HCT116 (cell line): ENCODE measurements at regions not wholly inside any gene's neighbourhood (a gene's known extent, or its start where the extent isn't known, plus 50 kb on each side); places are given as distances from the start of the nearest gene placed in this dataset.

Experiments used
- ATAC-seq: fragments of 200-7000 bp; cut with Tn5 transposase; 2 replicates; pipeline ENCODE4 v1.9.1; 2020; ENCODE audit warnings: mild to moderate bottlenecking, moderate library complexity
- BruUV-seq: library from RNA; stranded (reverse); fragments of 400-500 nt; replicated peaks from 2 replicates; lab custom pipeline; 2021; lab: Mats Ljungman, UMichigan
- CTCF ChIA-PET: fragments of 300-600 bp; sonication (Branson Sonifier 250); formaldehyde crosslinking; loops from one replicate; lab custom pipeline; 2021; ENCODE audit warnings: antibody characterized with exemption; lab: Charles Lee
- POLR2A ChIA-PET: fragments of 300-600, 350-600 bp; sonication (Branson Sonifier 250); formaldehyde crosslinking; loops from one replicate; lab custom pipeline; 2021; ENCODE audit warnings: antibody characterized with exemption; lab: Charles Lee
- RAD21 ChIA-PET, 2 experiments: fragments of 300-600 bp; sonication (Branson Sonifier 250); formaldehyde crosslinking; loops; one replicate each; lab custom pipeline; 2023; ENCODE audit warnings: low total read pairs in 2 of 2; ENCODE audit not compliant: uncharacterized antibody in 2 of 2, unreplicated experiment in 2 of 2, low non-redundant PET in 1 of 2; lab: Charles Lee
- DNase-seq: peaks from one replicate; pipeline ENCODE4 v3.0.0-alpha.2; 2010; ENCODE audit warnings: low read depth, low spot score
- H2AFZ ChIP-seq: fragments of 200-600 bp; shearing (Covaris generic), sonication (generic); 2 replicates; pipeline ENCODE4 v1.6.1; 2017; ENCODE audit warnings: low read depth, mixed run types, mixed read lengths, antibody characterized with exemption, low read length; ENCODE audit not compliant: poor library complexity, severe bottlenecking
- H3K27ac ChIP-seq: 2 replicates; pipeline ENCODE4 v1.5.1; 2012; ENCODE audit warnings: low read depth, low read length
- H3K27me3 ChIP-seq: fragments of 200-600 bp; sonication (generic); 2 replicates; pipeline ENCODE4 v1.6.1; 2016; ENCODE audit warnings: mixed run types, low read length, mixed read lengths; ENCODE audit not compliant: insufficient read depth
- H3K36me3 ChIP-seq, 2 experiments: fragments of 200-500 bp in 1 of 2; fragments of 200-600 bp in 1 of 2; sonication (Bioruptor generic) in 1 of 2; sonication (generic) in 1 of 2; 2 replicates each; pipeline versions ENCODE4 v1.5.1 to v1.6.1; 2014 to 2016; ENCODE audit warnings: low read length in 2 of 2, inconsistent platforms in 1 of 2, mixed read lengths in 1 of 2, mixed run types in 1 of 2; ENCODE audit not compliant: insufficient read depth in 2 of 2, control insufficient read depth in 1 of 2
- H3K4me1 ChIP-seq, 2 experiments: fragments of 200-600 bp in 1 of 2; sonication (generic) in 1 of 2; 2 replicates each; pipeline versions ENCODE4 v1.5.1 to v1.6.1; 2012 to 2017; ENCODE audit warnings: low read length in 2 of 2, inconsistent platforms in 1 of 2, mild to moderate bottlenecking in 1 of 2, mixed read lengths in 1 of 2, mixed run types in 1 of 2, moderate library complexity in 1 of 2; ENCODE audit not compliant: insufficient read depth in 2 of 2, control insufficient read depth in 1 of 2
- H3K4me2 ChIP-seq: fragments of 200-600 bp; sonication (generic); 2 replicates; pipeline ENCODE4 v1.6.1; 2017; ENCODE audit warnings: mixed run types, low read length, mixed read lengths
- H3K4me3 ChIP-seq, 2 experiments: fragments of 200-600 bp in 1 of 2; sonication (generic) in 1 of 2; replicated peaks in 1 of 2; 2 replicates each; pipeline ENCODE4 v1.5.1; 2011 to 2016; ENCODE audit warnings: low read length in 2 of 2, control low read depth in 1 of 2, low read depth in 1 of 2, mild to moderate bottlenecking in 1 of 2, mixed read lengths in 1 of 2, mixed run types in 1 of 2
- H3K79me2 ChIP-seq: fragments of 200-600 bp; sonication (generic); 2 replicates; pipeline ENCODE4 v1.6.1; 2017; ENCODE audit warnings: mild to moderate bottlenecking, mixed run types, low read length, moderate library complexity, mixed read lengths; ENCODE audit not compliant: insufficient read depth
- H3K9ac ChIP-seq: fragments of 200-600 bp; sonication (generic); 2 replicates; pipeline ENCODE4 v1.6.1; 2016; ENCODE audit warnings: low read length, mixed read lengths
- H3K9me2 ChIP-seq: fragments of 200-600 bp; sonication (generic), shearing (Covaris generic); 2 replicates; pipeline ENCODE4 v1.6.1; 2017; ENCODE audit warnings: mixed run types, mild to moderate bottlenecking, moderate library complexity; ENCODE audit not compliant: insufficient read depth
- H3K9me3 ChIP-seq, 2 experiments: fragments of 200-500 bp in 1 of 2; fragments of 200-600 bp in 1 of 2; sonication (Bioruptor generic) in 1 of 2; sonication (generic) in 1 of 2; 2 replicates each; pipeline ENCODE4 v1.6.1; 2014 to 2017; ENCODE audit warnings: low read length in 2 of 2, mixed read lengths in 2 of 2, inconsistent platforms in 1 of 2, low read depth in 1 of 2, mild to moderate bottlenecking in 1 of 2, mixed run types in 1 of 2, moderate library complexity in 1 of 2; ENCODE audit not compliant: control insufficient read depth in 1 of 2, insufficient read depth in 1 of 2
- H4K20me1 ChIP-seq: fragments of 200-600 bp; sonication (generic), shearing (Covaris generic); 2 replicates; pipeline ENCODE4 v1.6.1; 2017; ENCODE audit warnings: mixed run types, mild to moderate bottlenecking, moderate library complexity; ENCODE audit not compliant: insufficient read depth
- ATF3 ChIP-seq: IDR thresholded peaks from 2 replicates; pipeline ENCODE4 v1.6.1; 2012
- CEBPB ChIP-seq: IDR thresholded peaks from 2 replicates; pipeline ENCODE4 v1.6.1; 2012; ENCODE audit warnings: low read depth
- CTCF ChIP-seq, 3 experiments: fragments of 200-600 bp in 1 of 3; sonication (generic) in 1 of 3; IDR thresholded peaks in 2 of 3; conservative IDR thresholded peaks in 1 of 3; 2 replicates each; pipeline ENCODE4 v1.5.1; 2012 to 2017; ENCODE audit warnings: low read depth in 2 of 3, low read length in 2 of 3, antibody characterized with exemption in 1 of 3, borderline replicate concordance in 1 of 3, control low read depth in 1 of 3, mild to moderate bottlenecking in 1 of 3, mixed read lengths in 1 of 3, mixed run types in 1 of 3, moderate library complexity in 1 of 3; ENCODE audit not compliant: insufficient read depth in 1 of 3
- EGR1 ChIP-seq: IDR thresholded peaks from 2 replicates; pipeline ENCODE4 v1.6.1; 2012; ENCODE audit warnings: low read depth
- EZH2phosphoT487 ChIP-seq: fragments of 200-600 bp; IDR thresholded peaks from 2 replicates; pipeline ENCODE4 v1.6.1; 2018; ENCODE audit warnings: antibody characterized with exemption, borderline replicate concordance
- JUND ChIP-seq: IDR thresholded peaks from 2 replicates; pipeline ENCODE4 v1.6.1; 2012
- MAX ChIP-seq: IDR thresholded peaks from 2 replicates; pipeline ENCODE4 v1.6.1; 2012
- POLR2AphosphoS5 ChIP-seq: IDR thresholded peaks from 2 replicates; pipeline ENCODE4 v1.6.1; 2011; ENCODE audit warnings: mild to moderate bottlenecking, low read depth, low read length, moderate library complexity
- SIN3A ChIP-seq: IDR thresholded peaks from 2 replicates; pipeline ENCODE4 v1.6.1; 2012; ENCODE audit warnings: low read depth
- SP1 ChIP-seq: IDR thresholded peaks from 2 replicates; pipeline ENCODE4 v1.6.1; 2012; ENCODE audit warnings: low read depth
- TCF7L2 ChIP-seq: IDR thresholded peaks from 2 replicates; pipeline ENCODE4 v1.7.0; 2011; ENCODE audit warnings: borderline replicate concordance, inconsistent platforms; ENCODE audit not compliant: insufficient read depth, insufficient read length; ENCODE audit errors: extremely low read depth
- ZBTB33 ChIP-seq: IDR thresholded peaks from 2 replicates; pipeline ENCODE4 v1.6.1; 2011; ENCODE audit warnings: mild to moderate bottlenecking, low read length, moderate library complexity; ENCODE audit not compliant: insufficient replicate concordance; ENCODE audit errors: extremely low read depth
- ZFX ChIP-seq: fragments of 450-650 bp; IDR thresholded peaks from 2 replicates; pipeline ENCODE4 v1.6.1; 2017
- ZNF274 ChIP-seq: fragments of 200-500 bp; sonication (Bioruptor generic); IDR thresholded peaks from 2 replicates; pipeline ENCODE4 v1.6.1; 2014; ENCODE audit warnings: mild to moderate bottlenecking, low read depth, low read length, inconsistent platforms
- intact Hi-C: fragments of 100-400 bp; cut with micrococcal nuclease; formaldehyde crosslinking; loops from 2 replicates; pipeline ENCODE4 v1.10.0; 2022

DNA sequence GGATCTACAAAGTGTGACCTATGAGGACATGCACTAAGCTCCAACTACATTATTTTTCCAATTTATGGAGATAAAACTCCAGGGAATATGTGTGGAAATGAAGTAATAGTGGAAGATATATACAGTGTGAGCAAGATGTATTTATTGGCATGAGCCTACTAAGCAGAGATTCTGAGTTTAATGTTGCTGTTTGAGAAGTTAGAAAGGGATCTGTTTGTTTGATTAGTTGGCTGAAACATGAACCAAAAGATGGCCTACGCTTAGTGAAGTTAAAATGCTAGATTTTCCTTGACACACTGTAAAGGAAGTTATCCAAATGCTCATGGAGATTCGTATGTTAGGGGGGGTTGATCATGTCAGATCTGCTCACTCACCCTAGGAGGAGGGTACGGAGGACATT lies 621.7 kb downstream of the TMEM182 start:
- H3K4me2 ChIP-seq: no peak overlapping the region
- no peaks in the 10 kb centered on the region for H3K79me2 ChIP-seq
- ChIA-PET RAD21 (no interaction called here), CTCF (no interaction called here), POLR2A (no interaction called here)
- H3K9ac ChIP-seq: no peak overlapping the region
- no peak for DNase-seq
- intact Hi-C loops: no loop called here
- no peaks in the 10 kb centered on the region for H3K36me3 ChIP-seq
- BruUV-seq: no TSS peak
- H3K4me1 ChIP-seq: no peaks in the 10 kb centered on the region
- H3K4me3 ChIP-seq: no peak overlapping the region
- no peak for ATAC-seq
- TF ChIP-seq POLR2AphosphoS5: no peak
- no peak for TF ChIP-seq EGR1
- no peak for TF ChIP-seq ZFX
- TF ChIP-seq CEBPB: no peak
- no peak for TF ChIP-seq ATF3
- TF ChIP-seq SP1: no peak
- TF ChIP-seq JUND: no peak
- no peak for TF ChIP-seq TCF7L2
- no peak for TF ChIP-seq MAX
- TF ChIP-seq SIN3A: no peak
- no peak for TF ChIP-seq EZH2phosphoT487
- H3K9me2 ChIP-seq: no peaks in the 10 kb centered on the region
- H4K20me1 ChIP-seq: no peaks in the 10 kb centered on the region
- peaks cover 11 to 37% of the 10 kb centered on the region in 2 experiments; a peak in 2 of 4 replicates for H3K9me3 ChIP-seq
- no peak overlapping the region for H3K27ac ChIP-seq
- no peaks in the 10 kb centered on the region for H3K27me3 ChIP-seq
- H2AFZ ChIP-seq: no peak overlapping the region

GRCh38 chr2:103386872-103387271 lies 625.0 kb downstream of the TMEM182 start:
- no peaks in the 10 kb centered on the region for H4K20me1 ChIP-seq
- H3K4me2 ChIP-seq: no peak overlapping the region
- peaks cover 6 to 21% of the 10 kb centered on the region in 2 experiments; a peak in 2 of 4 replicates for H3K9me3 ChIP-seq
- H3K4me3 ChIP-seq: no peak overlapping the region
- no peak overlapping the region for H3K27ac ChIP-seq
- H3K79me2 ChIP-seq: no peaks in the 10 kb centered on the region
- H3K9me2 ChIP-seq: no peaks in the 10 kb centered on the region
- ATAC-seq (no peak), DNase-seq (no peak)
- no peaks in the 10 kb centered on the region for H3K4me1 ChIP-seq
- RAD21 ChIA-PET: no interaction called here
- no peaks in the 10 kb centered on the region for H3K36me3 ChIP-seq
- H3K9ac ChIP-seq: no peak overlapping the region
- CTCF ChIA-PET: no interaction called here
- intact Hi-C loops: no loop called here
- H3K27me3 ChIP-seq: no peaks in the 10 kb centered on the region
- POLR2A ChIA-PET: no interaction called here
- no TSS peak for BruUV-seq
- no peak overlapping the region for H2AFZ ChIP-seq
- TF ChIP-seq SP1: no peak
- TF ChIP-seq JUND: no peak
- TF ChIP-seq ZNF274: no peak
- TF ChIP-seq SIN3A: no peak
- TF ChIP-seq ZBTB33: no peak
- no peak for TF ChIP-seq ZFX
- no peak for TF ChIP-seq MAX
- TF ChIP-seq CTCF (IDR thresholded peaks at IDR 0.05 in 2 of 3, conservative IDR thresholded peaks at IDR 0.05 in 1 of 3; ENCODE audit: borderline replicate concordance in 1 of 3, insufficient read depth in 1 of 3, low read depth in 2 of 3, low read length in 2 of 3): no peak
- no peak for TF ChIP-seq ATF3
- no peak for TF ChIP-seq POLR2AphosphoS5
